Urothelium cell line (cell line): ENCODE measurements at regions not wholly inside any gene's neighbourhood (a gene's known extent, or its start where the extent isn't known, plus 50 kb on each side); places are given as distances from the start of the nearest gene placed in this dataset.
"Not testable (repeated sequence)": the region's sequence is repeated elsewhere in the genome, so short reads cannot be mapped to it uniquely, and the experiment has no call there.

Experiments used
- DNase-seq: peaks from one replicate; pipeline ENCODE4 v3.0.0; 2011; ENCODE audit warnings: low spot score, mixed read lengths
- FAIRE-seq: peaks from 2 replicates; lab custom pipeline; 2011; peaks lifted over from hg19 to GRCh38; lab: Jason Lieb, UNC

DNA sequence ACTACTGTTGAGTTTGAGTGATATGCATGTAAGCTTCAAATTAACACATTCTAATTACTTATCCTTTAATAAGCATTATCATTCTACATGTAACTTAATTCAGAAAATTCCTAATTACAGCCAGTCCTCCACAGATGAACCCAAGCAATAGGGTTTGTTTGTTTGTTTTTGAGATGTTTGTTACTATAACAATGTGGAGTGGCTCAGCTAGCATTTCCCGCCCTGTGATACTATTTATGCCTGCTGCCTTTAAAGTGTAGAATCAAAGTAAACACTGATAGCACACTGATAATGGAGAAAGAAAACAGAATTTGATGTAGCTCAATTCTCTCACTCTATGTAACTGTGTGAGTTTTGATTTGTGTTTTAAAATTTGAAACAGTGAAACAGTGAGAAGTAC is 105.1 kb upstream of the IGF1R start:
- DNase-seq (no peak), FAIRE-seq (no peak)

DNA sequence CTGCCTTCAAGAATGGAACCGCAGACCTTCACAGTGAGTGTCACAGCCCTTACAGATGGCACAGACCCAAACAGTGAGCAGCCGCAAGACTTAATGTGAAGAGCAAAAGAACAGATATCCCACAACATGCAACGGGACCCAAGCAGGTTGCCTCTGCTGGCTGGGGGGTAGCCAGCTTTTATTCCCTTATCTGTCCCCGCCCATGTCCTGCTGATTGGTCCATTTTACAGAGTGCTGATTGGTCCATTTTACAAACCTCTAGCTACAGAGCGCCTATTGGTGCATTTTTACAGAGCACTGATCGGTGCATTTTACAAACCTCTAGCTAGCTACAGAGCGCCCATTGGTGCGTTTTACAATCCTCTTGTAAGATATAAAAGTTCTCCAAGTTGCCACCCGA is 102.0 kb upstream of the IGF1R start:
- DNase-seq: no peak
- FAIRE-seq: peak; percentile 9

DNA sequence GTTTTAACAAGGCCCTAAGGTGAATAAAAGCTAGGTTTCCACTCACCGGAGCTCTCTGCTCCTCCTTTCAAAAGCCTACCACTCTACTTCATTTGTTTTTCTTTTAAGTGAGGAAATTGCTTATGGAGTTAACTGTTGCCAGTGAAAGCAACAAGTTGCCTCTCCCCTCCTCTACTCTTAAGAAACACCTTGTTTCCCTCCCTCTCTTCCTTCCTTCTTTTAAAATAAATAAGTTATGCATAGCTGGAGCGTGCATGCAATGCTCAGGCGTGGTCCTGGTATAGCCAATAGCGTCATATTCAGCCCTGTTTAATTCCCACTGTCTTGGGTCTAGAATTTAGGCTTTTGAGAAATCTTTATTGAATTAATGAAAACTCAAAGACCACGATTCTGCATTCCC is 101.1 kb upstream of the IGF1R start:
- DNase-seq: no peak
- no peak for FAIRE-seq

DNA sequence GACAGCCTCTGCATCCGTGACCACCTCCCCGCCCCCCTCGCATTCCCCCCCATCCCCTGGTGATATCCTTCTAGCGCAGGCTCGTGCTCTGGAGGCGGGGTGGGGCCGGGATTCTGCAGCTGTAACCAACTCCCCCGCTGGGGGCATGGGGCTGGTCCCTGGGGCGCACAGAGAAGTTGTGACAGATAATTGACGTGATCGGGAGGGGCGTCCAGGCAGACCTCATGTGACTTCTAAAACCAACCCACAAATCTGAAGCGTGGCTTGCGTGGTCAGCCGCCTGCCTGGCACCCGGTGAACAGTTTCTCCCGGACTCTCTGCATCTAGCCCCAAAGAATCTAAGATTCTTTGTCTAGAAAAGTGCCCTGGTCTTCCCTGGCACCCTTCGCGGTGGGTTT is 100.6 kb upstream of the IGF1R start:
- DNase-seq: peak; percentile 69
- FAIRE-seq: peak; percentile 5

DNA sequence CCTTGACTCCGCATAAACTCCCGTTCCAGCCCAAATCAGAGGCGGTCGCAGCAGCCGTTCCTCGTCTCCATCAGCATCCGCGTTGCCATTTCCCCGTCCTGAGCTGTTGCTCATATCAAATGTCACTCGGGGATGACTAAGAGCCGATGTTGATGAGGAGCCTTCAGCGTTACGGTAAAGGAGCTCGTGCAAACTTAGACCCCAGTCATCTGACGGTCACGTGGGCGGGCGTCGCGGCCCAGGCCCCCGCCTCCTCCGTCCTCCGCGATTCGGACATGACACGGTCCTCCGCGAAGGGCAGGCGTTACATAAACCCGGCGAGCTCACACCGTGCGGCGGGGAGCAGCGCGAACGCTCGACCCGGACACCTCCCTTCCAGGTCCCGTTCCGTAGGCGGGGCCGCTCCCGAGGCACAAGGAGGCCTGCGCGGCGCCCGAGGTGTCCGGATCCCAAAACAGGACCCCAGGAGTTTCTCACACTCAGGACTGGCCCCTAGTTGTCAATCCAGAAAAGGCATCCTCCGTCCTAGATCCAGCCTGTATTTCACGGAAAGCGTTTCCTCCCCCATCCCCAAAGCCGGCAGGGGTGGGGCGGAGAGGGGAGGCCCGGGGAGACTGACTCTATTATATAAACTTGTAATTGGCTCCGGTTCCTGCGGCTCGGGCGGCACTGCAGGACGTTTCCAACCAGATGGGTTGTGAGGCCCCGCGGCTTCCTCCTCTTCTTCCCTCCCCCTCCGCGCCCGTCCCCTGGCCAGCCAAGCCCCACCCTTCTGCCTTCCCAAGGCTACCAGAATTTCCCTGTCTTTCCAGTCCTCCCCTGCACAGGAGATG is 100.0 kb upstream of the IGF1R start:
- peak; percentile 86 for DNase-seq

DNA sequence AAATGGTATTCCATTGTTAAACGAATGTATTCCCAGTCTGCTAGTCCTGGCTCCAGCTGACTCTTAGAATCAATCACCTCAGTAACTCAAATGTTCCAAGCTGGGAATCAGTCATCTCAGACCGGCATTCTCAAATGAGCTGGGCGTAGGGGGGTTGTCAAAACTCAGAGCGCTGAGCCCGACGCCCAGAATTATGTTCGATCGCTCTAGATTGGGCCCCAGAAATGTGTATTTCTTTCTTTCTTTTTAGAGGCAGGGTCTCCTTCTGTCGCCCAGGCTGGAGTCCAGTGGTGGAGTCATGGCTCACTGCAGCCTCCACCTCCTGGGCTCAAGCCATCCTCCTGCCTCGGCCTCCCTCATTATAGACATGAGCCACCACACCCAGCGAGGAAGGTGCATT is 99.3 kb upstream of the IGF1R start:
- no peak for DNase-seq
- no peak for FAIRE-seq

More for the DNA sequence above, 100.0 kb upstream of the IGF1R start:
- peak; percentile 83 for FAIRE-seq

DNA sequence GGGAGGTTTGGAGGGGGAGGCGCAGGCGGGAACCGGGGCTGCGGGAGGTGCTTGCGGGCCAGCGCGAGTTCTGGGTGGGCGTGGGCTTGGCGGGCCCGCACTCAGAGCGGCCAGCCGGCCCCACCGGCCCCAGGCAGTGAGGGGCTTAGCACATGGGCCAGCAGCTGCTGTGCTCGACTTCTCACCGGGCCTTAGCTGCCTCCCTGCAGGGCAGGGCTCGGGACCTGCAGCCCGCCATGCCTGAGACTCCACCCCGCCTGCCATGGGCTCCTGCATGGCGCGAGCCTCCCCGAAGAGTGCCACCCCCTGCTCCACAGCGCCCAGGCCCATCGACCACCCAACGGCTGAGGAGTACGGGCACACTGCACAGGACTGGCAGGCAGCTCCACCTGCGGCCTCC is 98.6 kb upstream of the IGF1R start:
- no peak for FAIRE-seq

DNA sequence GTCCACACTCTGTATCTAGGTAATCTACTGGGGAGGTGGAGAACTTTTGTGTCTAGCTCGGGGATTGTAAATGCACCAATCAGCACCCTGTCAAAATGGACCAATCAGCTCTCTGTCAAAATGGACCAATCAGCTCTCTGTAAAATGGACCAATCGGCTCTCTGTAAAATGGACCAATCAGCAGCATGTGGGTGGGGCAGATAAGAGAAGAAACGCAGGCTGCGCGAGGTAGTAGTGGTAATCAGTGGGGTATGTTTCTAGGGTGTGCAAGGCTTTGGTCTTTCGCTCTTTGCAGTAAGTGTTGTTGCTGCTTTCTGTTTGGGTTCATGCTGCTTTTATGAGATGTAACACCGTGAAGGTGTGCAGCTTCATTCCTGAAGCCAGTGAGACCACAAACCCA is 98.0 kb upstream of the IGF1R start:
- not testable (repeated sequence) for FAIRE-seq

More for the DNA sequence above, 98.6 kb upstream of the IGF1R start:
- DNase-seq: no peak

DNA sequence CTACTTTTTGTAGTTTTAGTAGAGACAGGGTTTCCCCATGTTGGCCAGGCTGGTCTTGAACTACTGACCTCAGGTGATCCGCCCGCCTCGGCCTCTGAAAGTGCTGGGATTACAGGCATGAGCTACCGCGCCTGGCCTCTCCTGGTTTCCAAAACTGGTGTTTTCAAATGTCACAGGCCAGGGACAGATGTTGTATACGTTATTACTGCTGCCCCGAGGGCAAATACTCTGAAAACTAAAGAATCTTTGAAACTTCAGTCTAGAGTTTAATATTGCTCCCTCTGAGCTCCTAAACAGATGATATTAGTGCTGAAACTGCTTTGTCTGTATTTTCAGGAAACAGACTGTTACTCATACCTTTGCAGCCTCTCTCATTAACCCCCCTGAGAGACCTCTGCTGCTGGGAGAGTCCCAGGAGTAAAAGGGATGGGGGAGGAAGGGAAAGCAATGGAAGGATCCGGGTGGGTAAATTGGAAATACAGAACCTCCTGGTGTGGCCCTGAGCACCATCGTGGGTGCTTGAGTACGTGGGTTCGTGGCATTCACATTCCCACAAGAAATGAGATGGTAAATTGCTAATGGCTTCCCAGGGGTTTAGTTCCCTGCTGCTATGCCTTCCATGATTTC is 96.3 kb upstream of the IGF1R start:
- DNase-seq (no peak), FAIRE-seq (no peak)

More for the DNA sequence above, 98.0 kb upstream of the IGF1R start:
- not testable (repeated sequence) for DNase-seq

DNA sequence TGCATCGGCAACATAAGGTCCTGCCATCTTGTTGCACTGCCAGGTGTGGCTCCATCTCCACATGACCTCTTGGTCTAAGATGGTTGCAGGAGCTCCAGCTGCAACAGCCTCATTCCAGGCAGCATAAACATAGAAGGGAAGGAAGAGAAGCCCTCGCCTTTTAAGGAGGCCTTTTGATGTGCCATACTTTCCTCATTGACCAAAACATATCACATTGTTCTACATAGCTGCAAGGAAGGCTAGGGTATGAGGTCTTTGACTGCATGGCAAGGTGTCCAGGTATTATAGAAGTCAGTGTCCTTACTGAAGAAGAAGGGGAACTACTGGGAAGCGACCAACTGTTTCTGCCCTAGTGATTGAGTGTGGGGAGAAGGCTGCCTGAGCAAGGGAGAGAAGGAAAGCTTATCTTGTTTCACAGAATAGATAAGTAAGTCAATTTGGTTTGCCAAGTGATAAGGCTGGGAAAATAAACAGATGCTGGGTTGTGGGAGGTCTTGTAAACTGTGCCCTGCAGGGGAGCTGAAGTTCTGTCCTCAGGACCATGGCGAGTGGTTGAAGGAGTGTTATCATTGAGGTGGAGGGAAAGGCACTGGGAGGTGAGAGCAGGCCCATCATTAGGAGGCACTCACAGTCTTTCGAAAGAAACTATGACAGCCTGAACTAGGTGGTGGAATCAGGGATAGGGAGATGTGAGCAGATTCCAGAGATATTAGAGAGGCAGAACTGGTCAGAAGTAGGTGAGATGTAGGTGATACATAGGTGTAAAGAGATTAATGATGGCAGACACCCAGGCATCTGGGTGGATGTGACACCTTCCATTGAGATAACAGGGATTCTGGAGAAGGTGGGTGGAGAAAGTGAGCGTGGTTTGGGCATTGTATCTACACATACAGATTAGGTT is 93.8 kb upstream of the IGF1R start:
- DNase-seq: no peak
- no peak for FAIRE-seq

DNA sequence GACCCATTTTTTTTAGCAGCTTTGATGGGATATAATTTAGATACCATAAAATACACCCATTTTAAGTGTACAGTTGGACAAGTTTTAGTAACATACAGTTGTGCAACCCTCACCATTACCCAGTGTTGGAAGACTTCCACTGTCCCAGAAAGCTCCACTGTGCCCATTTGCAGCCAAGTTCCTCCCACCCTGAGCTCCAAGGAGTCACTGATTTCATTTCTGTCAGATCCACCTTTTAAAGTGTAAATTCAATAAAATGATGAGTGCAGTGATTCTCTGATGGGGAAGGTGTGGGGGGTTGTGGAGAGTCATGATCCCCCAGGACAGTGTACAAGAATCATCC is 93.2 kb upstream of the IGF1R start:
- DNase-seq: no peak
- no peak for FAIRE-seq

DNA sequence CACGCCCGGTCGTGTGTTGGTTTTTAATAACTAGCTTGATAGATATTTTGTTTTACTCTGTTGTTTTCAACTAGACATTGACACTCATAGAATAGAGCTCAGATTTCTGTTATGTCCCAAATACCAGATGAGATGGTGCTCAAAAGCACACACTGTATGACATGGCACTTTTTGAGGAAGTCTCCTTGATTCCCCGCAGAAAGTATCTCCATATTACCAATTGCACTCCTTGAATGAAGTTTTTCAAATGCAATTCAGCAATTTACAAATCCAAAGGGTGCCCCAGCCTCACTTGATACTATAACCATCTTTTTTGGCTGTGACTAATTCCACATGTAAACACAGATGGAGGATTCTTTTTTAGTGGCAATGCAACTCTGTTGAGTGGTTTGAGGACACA is 92.0 kb upstream of the IGF1R start:
- no peak for FAIRE-seq
- no peak for DNase-seq

DNA sequence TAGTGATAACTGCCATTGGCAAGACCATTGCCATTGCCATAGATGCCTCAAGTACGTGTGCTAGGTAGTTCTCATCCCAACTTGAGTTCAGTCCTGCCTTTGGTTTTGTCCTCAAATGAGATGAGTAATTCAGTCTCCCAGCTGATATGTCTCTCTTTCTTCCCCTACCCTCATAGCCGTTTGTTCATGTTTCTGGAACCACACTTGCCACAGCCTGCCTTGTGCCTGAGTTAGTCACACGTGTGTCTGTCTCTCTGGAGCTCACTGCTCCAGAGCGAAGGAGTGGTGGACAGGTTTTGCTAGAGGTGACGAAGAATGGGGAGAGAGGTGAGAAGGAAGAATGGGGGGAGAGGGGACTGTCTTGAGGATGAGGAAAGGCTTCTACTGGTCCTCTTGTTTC is 88.0 kb upstream of the IGF1R start:
- DNase-seq (no peak), FAIRE-seq (no peak)

DNA sequence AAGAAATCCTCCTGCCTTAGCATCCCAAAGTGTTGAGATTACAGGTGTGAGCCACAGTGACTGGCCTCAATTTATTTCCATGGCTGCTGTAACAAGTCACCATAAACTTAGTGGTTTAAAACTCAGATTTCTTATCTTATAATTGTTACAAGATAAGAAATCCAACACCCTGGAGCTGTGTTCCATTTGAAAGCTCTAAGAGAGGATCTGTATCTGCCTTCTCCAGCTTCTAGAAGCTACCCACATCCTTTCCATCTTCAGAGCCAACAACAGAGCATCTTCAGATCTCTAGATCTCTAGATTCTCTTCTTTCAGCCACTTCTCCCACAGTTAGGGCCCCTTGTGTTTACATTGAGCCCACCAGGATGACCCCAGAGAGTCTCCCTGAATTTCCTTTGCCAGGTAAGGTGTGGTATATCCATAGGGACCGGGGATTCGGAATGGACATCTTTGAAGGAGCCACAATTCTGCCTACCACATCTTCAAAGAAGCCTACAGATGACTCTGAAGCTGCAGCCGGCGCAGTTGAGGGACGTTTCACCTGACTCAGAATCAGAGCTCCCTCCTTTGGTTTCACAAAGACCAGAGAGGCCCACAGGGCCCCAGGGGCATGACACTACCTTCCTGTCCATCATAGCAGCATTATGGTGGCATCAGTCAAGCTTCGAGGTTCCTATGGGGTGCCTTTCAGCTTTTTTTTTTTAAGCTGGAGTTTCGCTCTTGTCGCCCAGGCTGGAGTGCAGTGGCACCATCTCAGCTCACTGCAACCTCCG is 87.0 kb upstream of the IGF1R start:
- DNase-seq (no peak), FAIRE-seq (no peak)

DNA sequence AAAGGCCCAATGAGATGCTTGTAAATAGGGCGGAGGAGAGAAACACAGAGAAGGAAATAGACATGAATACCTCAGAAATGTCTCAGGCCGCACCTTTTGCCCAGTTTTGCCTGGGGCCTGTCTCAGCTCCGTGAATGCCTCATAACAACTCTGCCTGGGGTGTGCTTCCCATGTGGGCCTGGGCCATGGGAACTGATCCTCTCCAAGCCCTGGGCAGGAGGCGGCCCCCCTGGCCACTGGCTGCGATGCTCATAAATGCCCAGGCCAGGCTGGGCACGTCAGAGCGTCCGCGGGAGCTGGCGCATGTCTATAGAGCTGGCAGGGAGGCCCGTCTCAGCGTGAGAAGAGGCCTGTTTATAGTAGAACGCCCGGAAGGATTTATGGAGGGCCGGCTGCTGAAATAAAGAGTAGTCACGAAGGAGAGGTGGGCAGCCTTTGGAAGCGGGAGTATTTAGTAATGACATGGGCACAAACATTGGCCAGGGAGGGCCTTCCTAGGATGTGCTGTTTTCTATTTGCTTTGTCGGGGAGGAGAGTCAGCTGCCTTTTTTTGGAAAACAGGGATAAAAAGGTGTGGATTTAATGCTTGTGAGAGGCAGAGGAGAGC is 85.9 kb upstream of the IGF1R start:
- FAIRE-seq: no peak

DNA sequence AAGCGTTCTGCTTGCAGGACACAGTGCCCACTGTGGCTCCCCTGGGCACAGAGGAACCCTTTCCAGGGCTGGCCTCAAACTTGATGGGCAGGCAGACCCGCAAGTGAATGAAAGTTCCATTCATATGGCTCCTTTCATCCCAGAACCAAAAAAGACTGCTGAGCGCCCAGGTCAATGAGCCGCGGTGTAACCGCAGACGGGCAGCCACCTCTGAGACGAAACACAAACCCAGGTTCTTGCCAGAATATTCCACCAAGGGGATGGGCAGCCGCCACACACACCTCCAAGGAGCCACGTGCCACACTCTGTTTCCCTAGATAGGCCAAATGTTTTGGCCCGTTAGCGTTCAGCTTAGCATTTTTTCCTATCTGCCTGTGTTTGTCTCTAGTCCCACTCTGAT is 82.8 kb upstream of the IGF1R start:
- FAIRE-seq (no peak), DNase-seq (no peak)

More for the DNA sequence above, 85.9 kb upstream of the IGF1R start:
- no peak for DNase-seq

DNA sequence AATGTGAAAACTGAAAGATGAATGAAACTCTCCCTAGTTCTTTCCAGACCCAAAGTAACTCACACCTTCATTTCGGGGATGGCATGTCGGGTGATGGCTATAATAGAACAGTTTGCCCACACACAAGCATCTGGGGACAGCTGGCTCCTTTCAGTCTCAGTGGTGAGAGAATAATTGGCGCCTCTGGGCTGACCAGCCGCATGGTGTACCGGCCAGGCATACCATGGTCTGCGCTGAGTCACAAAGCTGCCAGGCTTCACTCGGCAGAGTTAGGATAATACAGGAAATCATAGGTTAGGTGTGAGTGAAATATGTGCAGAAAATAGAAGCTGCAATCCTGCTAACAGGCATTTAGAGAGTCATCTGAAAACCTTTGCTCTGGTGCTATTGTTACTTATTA is 80.4 kb upstream of the IGF1R start:
- FAIRE-seq (no peak), DNase-seq (peak; percentile 35)

DNA sequence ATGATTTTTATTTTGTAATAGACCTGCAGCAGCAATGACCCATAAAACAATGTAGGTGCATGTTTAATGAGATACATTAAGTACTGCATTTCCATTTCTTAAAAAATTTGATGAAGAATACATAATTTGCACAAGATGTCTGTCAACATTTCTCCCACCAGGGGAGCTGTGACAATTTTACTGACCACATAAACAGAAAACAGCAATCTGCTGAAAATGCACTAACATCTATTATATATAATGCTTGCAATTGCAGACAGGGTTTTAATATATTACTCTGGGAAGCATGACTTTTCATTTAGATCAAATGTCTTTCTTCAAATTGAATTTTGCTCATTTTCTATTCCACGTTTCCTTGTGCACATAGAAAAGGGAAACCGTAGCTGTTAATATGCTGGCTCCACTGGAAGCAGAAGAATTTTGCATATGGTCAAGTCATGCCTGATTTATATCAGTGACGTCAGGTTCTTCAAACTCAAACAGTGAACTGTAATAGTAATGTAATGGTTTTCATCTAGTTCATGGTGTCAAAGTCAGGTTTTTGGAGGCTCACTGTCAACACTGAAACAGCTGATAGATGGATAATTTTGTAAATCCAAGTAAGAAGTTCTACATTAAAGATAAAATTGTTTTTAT is 79.8 kb upstream of the IGF1R start:
- DNase-seq (no peak), FAIRE-seq (no peak)

DNA sequence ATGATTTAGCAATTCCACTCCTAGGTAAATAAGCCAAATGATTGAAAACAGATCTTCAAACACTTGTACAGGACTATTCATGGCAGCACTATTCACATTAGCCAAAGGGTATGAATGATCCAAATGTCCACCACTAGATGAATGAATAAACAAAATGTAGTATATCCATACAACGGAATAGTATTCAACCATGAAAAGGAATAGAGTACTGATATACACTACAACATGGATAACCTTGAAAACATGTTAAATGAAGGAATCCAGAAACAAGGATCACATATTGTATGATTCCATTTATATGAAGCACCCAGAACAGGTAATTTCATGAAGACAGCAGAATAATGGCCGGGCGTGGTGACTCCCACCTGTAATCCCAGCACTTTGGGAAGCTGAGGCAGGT is 78.2 kb upstream of the IGF1R start:
- no peak for FAIRE-seq
- DNase-seq: no peak

DNA sequence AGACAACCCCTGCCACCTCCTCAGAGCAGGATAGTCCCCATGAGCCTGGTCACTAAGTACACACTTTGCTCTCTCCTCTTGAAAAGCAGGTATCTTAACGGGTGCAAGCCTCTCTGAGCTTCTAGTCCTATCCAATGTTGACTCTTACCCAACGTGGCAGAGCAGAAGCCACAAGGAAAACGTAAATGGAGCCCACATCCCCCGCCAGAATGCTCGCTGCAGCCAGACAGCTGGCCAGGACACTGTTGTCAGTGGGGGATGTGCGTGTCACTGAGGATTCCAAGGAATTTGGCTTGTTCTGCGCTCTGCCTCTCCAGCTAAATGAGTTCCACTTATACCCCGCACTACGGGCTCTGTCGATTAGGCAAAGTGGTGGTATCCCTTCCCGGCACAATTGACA is 67.8 kb upstream of the IGF1R start:
- DNase-seq (no peak), FAIRE-seq (no peak)
